ENCODE measurements at regions not wholly inside any gene's neighbourhood (a gene's known extent, or its start where the extent isn't known, plus 50 kb on each side); places are given as distances from the start of the nearest gene placed in this dataset.
"Not testable (repeated sequence)": the region's sequence is repeated elsewhere in the genome, so short reads cannot be mapped to it uniquely, and the experiment has no call there.

DNA sequence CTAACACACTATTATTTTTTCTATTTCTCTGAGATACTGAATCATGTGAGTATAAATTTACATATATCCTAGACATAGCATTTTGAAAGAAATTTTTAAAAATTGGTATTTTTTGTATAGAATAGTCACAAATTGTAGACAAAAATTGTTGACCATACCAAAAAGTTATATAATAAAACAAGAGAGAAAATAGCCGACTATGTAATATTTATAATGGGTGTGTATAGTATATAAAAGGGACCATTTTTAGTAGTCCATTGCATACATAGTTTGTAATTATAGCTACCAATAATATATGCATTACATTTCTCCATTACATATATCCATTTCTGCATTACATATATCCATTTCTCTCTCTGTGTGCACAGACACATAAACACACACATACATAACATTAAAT lies 590.2 kb downstream of the TMTC2 start:
- no peak for DNase-seq
- H3K27ac Mint-ChIP-seq, result no peak overlapping the region
- H3K4me3 Mint-ChIP-seq, result no peak overlapping the region
- H3K9me3 ChIP-seq (ENCODE audit: control insufficient read depth, low read length, poor library complexity, severe bottlenecking), result no peaks in the 10 kb centered on the region
- H3K4me1 Mint-ChIP-seq, result no peaks in the 10 kb centered on the region
- ATAC-seq, result no peak
- no peaks in the 10 kb centered on the region for H3K36me3 Mint-ChIP-seq (ENCODE audit: low read depth)
- H3K27me3 Mint-ChIP-seq, result no peaks in the 10 kb centered on the region

DNA sequence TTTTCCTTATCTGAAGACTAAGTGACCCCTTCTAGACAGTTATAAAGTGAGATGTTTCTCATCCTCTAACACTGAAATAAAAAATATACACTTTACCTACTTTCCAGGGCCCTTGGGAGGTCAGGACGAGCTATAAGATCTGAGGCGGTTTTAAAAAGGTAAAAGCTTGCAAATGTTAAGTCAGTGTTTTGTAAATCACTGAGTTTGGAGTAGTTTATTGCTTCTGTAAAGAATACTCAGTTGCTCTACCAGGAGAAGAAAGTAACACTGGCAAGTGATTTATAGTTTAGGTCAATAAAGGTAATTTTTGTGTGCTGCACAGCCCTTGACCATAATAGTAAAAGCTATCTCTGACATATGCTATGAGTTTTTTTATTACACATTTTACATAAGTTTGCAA lies 584.5 kb downstream of the TMTC2 start:
- ATAC-seq (no peak), DNase-seq (no peak)
- H3K4me1 Mint-ChIP-seq, result no peaks in the 10 kb centered on the region
- H3K36me3 Mint-ChIP-seq (ENCODE audit: low read depth), result no peaks in the 10 kb centered on the region
- no peaks in the 10 kb centered on the region for H3K9me3 ChIP-seq (ENCODE audit: control insufficient read depth, low read length, poor library complexity, severe bottlenecking)
- no peak overlapping the region for H3K4me3 Mint-ChIP-seq
- H3K27ac Mint-ChIP-seq, result no peak overlapping the region
- H3K27me3 Mint-ChIP-seq, result no peaks in the 10 kb centered on the region

DNA sequence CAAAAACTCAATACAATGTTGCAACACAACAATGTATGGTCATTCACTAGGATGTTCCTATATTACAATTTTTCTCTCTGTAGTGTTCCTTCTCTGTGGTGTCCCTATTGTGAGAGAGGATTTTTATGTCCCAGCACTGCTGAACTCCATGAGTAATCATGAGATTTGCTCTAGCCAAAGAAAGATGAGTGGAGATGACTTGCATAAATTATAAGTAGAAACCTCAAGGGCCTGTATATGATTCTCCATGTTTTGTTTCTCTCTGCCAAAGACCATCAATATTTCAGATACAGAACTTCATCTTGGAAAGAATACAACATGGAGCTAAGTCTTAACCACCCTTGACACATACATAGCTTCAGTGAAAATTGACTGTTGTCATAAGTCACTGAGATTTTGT lies 579.1 kb downstream of the TMTC2 start:
- ATAC-seq (no peak), DNase-seq (no peak)
- Mint-ChIP-seq H3K4me3 (no peak overlapping the region), H3K27me3 (no peaks in the 10 kb centered on the region), H3K27ac (no peak overlapping the region), H3K4me1 (no peaks in the 10 kb centered on the region), H3K36me3 (ENCODE audit: low read depth) (no peaks in the 10 kb centered on the region)
- no peaks in the 10 kb centered on the region for H3K9me3 ChIP-seq (ENCODE audit: control insufficient read depth, low read length, poor library complexity, severe bottlenecking)

DNA sequence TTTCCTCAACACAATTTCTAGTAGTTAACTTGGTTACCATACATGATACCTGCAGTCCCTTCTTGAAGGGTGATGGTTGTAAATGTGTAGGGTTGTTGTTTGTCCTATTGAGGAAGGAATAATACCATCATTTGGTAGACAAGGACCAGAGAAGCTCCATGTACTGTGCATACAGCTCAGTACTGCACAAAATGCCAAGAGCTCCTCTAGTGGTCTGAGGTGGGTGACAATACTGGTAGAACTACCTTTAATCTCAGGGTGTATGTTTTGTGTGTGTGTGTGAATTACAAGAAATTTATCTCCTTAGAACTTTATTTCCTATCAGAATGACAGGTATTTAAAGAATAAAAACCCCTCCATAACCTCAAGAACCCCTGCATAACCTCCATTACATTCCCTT lies 575.3 kb downstream of the TMTC2 start:
- DNase-seq (no peak), ATAC-seq (no peak)
- Mint-ChIP-seq H3K27me3 (no peaks in the 10 kb centered on the region), H3K36me3 (ENCODE audit: low read depth) (no peaks in the 10 kb centered on the region), H3K4me1 (no peaks in the 10 kb centered on the region), H3K4me3 (no peak overlapping the region), H3K27ac (no peak overlapping the region)
- no peaks in the 10 kb centered on the region for H3K9me3 ChIP-seq (ENCODE audit: control insufficient read depth, low read length, poor library complexity, severe bottlenecking)

DNA sequence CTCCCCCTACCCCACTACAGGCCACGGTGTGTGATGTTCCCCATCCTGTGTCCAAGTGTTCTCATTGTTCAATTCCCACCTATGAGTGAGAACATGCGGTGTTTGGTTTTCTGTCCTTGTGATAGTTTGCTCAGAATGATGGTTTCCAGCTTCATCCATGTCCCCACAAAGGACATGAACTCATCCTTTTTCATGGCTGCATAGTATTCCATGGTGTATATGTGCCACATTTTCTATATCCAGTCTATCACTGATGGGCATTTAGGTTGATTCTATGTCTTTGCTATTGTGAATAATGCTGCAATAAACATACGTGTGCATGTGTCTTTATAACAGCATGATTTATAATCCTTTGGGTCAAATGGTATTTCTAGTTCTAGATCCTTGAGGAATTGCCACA lies 573.4 kb downstream of the TMTC2 start:
- H3K9me3 ChIP-seq (ENCODE audit: control insufficient read depth, low read length, poor library complexity, severe bottlenecking); DNase-seq; H3K27me3 Mint-ChIP-seq; H3K36me3 Mint-ChIP-seq (ENCODE audit: low read depth); H3K4me1 Mint-ChIP-seq; H3K4me3 Mint-ChIP-seq; H3K27ac Mint-ChIP-seq; ATAC-seq: not testable (repeated sequence)

DNA sequence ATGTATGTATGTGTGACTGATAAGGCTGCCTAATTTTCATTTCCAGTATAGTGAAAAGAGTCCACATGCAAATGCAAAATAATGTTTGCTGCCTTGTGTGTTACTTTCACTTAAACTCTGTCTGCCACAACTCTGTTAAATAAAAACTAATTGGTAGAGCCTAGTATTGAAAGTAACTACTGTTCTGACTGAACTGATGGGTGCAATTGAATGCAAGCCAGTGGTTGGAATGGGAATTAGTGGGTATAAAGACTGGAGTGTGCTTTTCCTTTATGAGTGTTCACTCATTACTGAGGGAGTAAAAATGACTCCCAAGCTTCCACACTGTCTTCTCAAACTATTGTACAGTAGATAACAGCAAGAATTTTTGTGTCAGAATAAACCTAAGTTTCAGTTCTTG lies 571.0 kb downstream of the TMTC2 start:
- Mint-ChIP-seq H3K27ac (no peak overlapping the region), H3K36me3 (ENCODE audit: low read depth) (no peaks in the 10 kb centered on the region), H3K4me1 (no peaks in the 10 kb centered on the region), H3K27me3 (no peaks in the 10 kb centered on the region), H3K4me3 (no peak overlapping the region)
- DNase-seq (no peak), ATAC-seq (no peak)
- H3K9me3 ChIP-seq (ENCODE audit: control insufficient read depth, low read length, poor library complexity, severe bottlenecking), result no peaks in the 10 kb centered on the region

DNA sequence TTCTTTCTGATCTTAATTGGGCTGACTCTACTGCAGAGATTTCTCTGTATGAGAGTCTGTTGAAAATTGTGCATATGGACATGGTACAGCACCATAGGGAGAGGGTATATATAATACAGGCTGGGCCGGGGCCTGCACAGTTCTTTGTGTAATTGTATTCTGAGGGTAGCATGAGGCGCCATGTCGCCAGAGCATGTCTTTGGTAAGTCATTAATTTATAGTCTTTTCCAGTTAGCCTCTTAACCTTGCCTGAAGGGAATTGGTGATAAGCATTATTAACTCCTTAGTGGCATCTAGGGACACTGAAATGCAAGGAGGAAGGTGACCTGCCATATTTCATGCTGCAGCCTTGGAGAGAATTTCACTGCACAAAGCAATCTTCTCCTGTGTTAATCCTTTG lies 569.9 kb downstream of the TMTC2 start:
- no peaks in the 10 kb centered on the region for H3K27me3 Mint-ChIP-seq
- H3K4me1 Mint-ChIP-seq, result no peaks in the 10 kb centered on the region
- ATAC-seq (no peak), DNase-seq (no peak)
- no peak overlapping the region for H3K4me3 Mint-ChIP-seq
- H3K9me3 ChIP-seq (ENCODE audit: control insufficient read depth, low read length, poor library complexity, severe bottlenecking), result no peaks in the 10 kb centered on the region
- no peak overlapping the region for H3K27ac Mint-ChIP-seq
- H3K36me3 Mint-ChIP-seq (ENCODE audit: low read depth), result no peaks in the 10 kb centered on the region

DNA sequence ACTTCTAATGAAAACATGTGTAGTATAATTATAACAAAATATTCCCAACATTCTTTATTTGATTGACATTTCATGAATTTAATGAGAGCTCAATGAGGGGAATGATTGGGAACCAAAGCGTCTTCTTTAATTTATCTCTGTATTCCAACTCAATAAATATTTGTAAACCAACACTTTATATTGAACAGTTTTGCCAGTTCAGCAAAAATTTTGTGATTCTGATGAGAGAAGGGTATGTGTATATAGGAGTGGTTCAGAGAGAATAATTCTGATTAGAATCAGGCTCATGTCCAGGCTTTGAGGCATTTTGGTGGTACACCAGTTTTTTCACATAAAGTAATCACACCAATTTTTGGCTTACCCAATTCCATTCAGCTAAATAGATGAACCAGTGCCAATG lies 564.2 kb downstream of the TMTC2 start:
- H3K4me1 Mint-ChIP-seq, result no peaks in the 10 kb centered on the region
- no peaks in the 10 kb centered on the region for H3K27me3 Mint-ChIP-seq
- H3K9me3 ChIP-seq (ENCODE audit: control insufficient read depth, low read length, poor library complexity, severe bottlenecking), result no peaks in the 10 kb centered on the region
- no peak for DNase-seq
- no peak overlapping the region for H3K27ac Mint-ChIP-seq
- no peak for ATAC-seq
- no peaks in the 10 kb centered on the region for H3K36me3 Mint-ChIP-seq (ENCODE audit: low read depth)
- H3K4me3 Mint-ChIP-seq, result no peak overlapping the region

DNA sequence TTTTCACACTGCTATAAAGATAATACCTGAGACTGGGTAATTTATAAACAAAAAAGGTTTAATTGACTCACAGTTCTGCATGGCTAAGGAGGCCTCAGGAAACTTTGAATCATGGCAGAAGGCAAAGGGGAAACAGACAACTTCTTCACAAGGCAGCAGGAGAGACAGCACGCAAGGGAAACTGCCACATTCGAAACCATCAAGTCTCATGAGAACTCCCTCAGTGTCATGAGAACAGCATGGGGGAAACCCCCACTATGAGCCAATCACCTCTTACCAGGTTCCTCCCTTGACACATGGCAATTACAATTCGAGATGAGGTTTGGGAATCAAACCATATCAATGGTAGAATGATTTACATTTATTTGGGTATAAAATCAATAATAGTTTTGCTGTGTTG lies 558.5 kb downstream of the TMTC2 start:
- Mint-ChIP-seq H3K36me3 (ENCODE audit: low read depth) (no peaks in the 10 kb centered on the region), H3K4me1 (no peaks in the 10 kb centered on the region), H3K27me3 (no peaks in the 10 kb centered on the region), H3K4me3 (no peak overlapping the region), H3K27ac (no peak overlapping the region)
- ATAC-seq (no peak), DNase-seq (no peak)
- no peaks in the 10 kb centered on the region for H3K9me3 ChIP-seq (ENCODE audit: control insufficient read depth, low read length, poor library complexity, severe bottlenecking)

DNA sequence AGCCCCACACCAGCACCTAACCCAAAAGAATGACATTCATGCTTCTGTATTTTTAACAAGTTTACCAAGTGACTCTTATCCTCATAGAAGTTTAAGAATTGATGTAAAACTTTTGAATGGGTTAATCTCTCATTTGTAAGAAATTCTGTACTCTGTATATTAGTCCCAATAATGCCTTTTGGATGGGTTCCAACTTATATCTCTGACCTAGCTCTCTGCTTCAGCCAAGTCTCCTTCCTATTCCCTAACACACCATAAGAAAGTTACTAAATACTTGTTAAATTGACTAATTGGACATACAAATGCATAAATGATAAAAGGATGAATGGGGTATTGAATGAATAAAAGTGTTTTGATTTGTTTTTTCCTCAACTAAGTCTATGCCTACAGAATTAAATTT lies 557.3 kb downstream of the TMTC2 start:
- ATAC-seq, result no peak

DNA sequence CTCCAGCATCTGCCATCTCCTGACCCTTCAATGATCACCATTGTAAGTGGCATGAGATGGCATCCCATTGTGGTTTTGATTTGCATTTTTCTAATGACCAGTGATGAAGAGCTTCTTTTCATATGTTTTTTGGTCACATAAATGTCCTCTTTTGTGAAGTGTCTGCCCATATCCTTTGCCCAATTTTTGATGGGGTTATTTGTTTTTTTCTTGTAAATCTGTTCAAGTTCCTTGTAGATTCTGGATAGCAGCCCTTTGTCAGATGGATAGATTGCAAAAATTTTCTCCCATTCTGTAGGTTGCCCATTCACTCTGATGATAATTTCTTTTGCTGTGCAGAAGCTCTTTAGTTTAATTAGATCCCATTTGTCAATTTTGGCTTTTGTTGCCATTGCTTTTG lies 547.3 kb downstream of the TMTC2 start:
- DNase-seq; H3K4me1 Mint-ChIP-seq; H3K27ac Mint-ChIP-seq; ATAC-seq; H3K9me3 ChIP-seq (ENCODE audit: control insufficient read depth, low read length, poor library complexity, severe bottlenecking); H3K4me3 Mint-ChIP-seq; H3K27me3 Mint-ChIP-seq; H3K36me3 Mint-ChIP-seq (ENCODE audit: low read depth): not testable (repeated sequence)

More for the DNA sequence above, 557.3 kb downstream of the TMTC2 start:
- Mint-ChIP-seq H3K27me3 (no peaks in the 10 kb centered on the region), H3K4me3 (no peak overlapping the region), H3K4me1 (no peaks in the 10 kb centered on the region), H3K27ac (no peak overlapping the region), H3K36me3 (ENCODE audit: low read depth) (no peaks in the 10 kb centered on the region)
- DNase-seq, result no peak
- no peaks in the 10 kb centered on the region for H3K9me3 ChIP-seq (ENCODE audit: control insufficient read depth, low read length, poor library complexity, severe bottlenecking)

DNA sequence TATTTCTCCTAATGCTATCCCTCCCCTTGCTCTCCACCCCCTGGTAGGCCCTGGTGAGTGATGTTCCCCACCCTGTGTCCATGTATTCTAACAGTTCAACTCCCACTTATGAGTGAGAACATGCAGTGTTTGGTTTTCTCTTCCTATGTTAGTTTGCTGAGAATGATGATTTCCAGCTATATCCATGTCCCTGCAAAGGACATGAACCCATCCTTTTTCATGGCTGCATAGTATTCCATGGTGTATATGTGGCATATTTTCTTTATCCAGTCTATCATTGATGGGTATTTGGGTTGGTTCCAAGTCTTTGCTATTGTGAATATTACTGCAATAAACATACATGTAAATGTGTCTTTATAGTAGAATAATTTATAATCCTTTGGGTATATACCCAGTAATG lies 540.3 kb downstream of the TMTC2 start:
- not testable (repeated sequence) for H3K27ac Mint-ChIP-seq; H3K4me1 Mint-ChIP-seq; H3K27me3 Mint-ChIP-seq; ATAC-seq; H3K36me3 Mint-ChIP-seq (ENCODE audit: low read depth); DNase-seq; H3K4me3 Mint-ChIP-seq; H3K9me3 ChIP-seq (ENCODE audit: control insufficient read depth, low read length, poor library complexity, severe bottlenecking)

DNA sequence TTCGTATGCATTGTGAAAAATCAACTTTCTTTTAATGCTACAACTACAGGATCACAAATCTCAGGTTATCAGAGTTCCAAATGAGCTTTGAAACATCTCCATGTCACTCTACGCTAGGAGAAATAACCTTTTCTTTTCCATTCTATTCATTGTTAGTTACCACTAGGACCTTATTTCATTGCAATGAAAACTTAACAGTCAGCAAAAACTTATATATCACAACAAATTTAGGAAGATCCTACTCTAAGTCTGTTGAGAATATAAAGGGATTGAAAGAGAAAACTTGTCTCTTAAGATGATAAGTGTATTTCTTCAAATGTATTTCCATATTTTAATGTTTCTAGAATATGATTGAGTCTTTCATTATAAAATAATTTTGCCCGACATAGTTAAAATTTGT lies 539.1 kb downstream of the TMTC2 start:
- Mint-ChIP-seq H3K36me3 (ENCODE audit: low read depth) (no peaks in the 10 kb centered on the region), H3K27ac (no peak overlapping the region), H3K4me1 (no peaks in the 10 kb centered on the region), H3K4me3 (no peak overlapping the region), H3K27me3 (no peaks in the 10 kb centered on the region)
- H3K9me3 ChIP-seq (ENCODE audit: control insufficient read depth, low read length, poor library complexity, severe bottlenecking), result no peaks in the 10 kb centered on the region
- ATAC-seq, result no peak
- DNase-seq, result no peak

DNA sequence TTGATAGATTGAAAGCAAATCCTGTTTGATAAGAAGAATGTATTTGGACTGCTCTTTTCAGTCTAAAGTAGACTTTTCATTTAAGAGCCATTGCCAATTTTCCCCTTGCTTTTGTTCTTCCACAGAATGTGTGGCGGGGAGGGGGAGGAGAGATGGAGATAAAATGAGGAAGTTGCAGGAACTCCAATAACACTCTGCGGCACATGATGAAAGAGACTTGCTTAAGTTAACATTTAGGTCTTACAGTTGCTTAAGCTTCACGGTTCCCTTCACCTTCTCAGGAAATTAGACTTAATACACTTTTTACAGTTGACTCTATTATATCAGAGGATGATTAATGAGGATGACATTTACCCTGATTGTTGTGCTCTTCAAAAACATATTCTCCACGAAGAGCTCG lies 537.3 kb downstream of the TMTC2 start:
- Mint-ChIP-seq H3K4me1 (no peaks in the 10 kb centered on the region), H3K27me3 (no peaks in the 10 kb centered on the region), H3K36me3 (ENCODE audit: low read depth) (no peaks in the 10 kb centered on the region), H3K4me3 (no peak overlapping the region), H3K27ac (no peak overlapping the region)
- no peak for DNase-seq
- no peak for ATAC-seq
- no peaks in the 10 kb centered on the region for H3K9me3 ChIP-seq (ENCODE audit: control insufficient read depth, low read length, poor library complexity, severe bottlenecking)

DNA sequence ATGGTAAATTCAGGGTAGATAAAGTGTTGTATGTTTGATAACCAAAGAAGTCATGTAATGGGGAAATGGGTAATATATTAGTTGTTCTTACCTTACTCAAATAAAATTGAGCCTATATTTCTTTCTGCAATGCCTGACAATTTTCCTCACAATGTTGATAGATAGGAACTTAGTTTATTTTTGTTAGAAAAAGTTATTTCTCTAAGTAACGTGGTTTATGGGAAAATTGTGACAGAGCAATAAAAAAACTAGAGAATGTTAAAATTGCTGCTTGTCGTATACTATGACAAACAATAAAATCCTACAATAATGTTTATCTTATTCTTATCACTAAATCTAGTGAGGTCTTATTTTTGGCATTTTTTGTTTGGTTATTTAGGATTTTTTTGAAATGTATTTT lies 534.1 kb downstream of the TMTC2 start:
- no peaks in the 10 kb centered on the region for H3K4me1 Mint-ChIP-seq
- H3K9me3 ChIP-seq (ENCODE audit: control insufficient read depth, low read length, poor library complexity, severe bottlenecking), result no peaks in the 10 kb centered on the region
- no peak overlapping the region for H3K27ac Mint-ChIP-seq
- ATAC-seq, result no peak
- H3K4me3 Mint-ChIP-seq, result no peak overlapping the region
- H3K27me3 Mint-ChIP-seq, result no peaks in the 10 kb centered on the region
- H3K36me3 Mint-ChIP-seq (ENCODE audit: low read depth), result no peaks in the 10 kb centered on the region
- DNase-seq, result no peak

Data from T-helper 17 cell (primary cell).